Colonic mucosa (tissue), 4 donors: ENCODE measurements at regions not wholly inside any gene's neighbourhood (a gene's known extent, or its start where the extent isn't known, plus 50 kb on each side); places are given as distances from the start of the nearest gene placed in this dataset.
A peak's percentile ranks its signal among the peaks of the same experiment; 100 is the strongest.
"Not testable (repeated sequence)": the region's sequence is repeated elsewhere in the genome, so short reads cannot be mapped to it uniquely, and the experiment has no call there.

Experiments used
- DNase-seq: peaks from one replicate; pipeline ENCODE4 v3.0.0-alpha.2; 2020
- H3K27ac ChIP-seq: fragments of 200-600 bp; one replicate; pipeline ENCODE4 v1.8.0; 2021
- H3K27me3 ChIP-seq: fragments of 200-600 bp; one replicate; pipeline ENCODE4 v1.8.0; 2021
- H3K36me3 ChIP-seq: fragments of 200-600 bp; one replicate; pipeline ENCODE4 v1.8.0; 2021
- H3K4me1 ChIP-seq: fragments of 200-600 bp; one replicate; pipeline ENCODE4 v1.8.0; 2021; ENCODE audit warnings: mild to moderate bottlenecking
- H3K4me3 ChIP-seq: fragments of 200-600 bp; one replicate; pipeline ENCODE4 v1.8.0; 2021
- H3K9ac ChIP-seq, 2 donors: one replicate each; pipeline ENCODE4 v1.7.0; 2013; ENCODE audit warnings: control low read depth in 2 of 2, low read depth in 2 of 2, low read length in 2 of 2
- H3K9me3 ChIP-seq: fragments of 200-600 bp; one replicate; pipeline ENCODE4 v1.8.0; 2021
- intact Hi-C: fragments of 100-400 bp; cut with DNase I; formaldehyde crosslinking; loops from one replicate; pipeline ENCODE4 v1.14.1; 2022
- TF ChIP-seq, protein P1 (sequence below): fragments of 200-600 bp; IDR thresholded peaks from one replicate; pipeline ENCODE4 v1.8.0; 2022; ENCODE audit warnings: antibody characterized with exemption, mild to moderate bottlenecking
- donor health status: healthy.
- donor health status: DM: no; HTN: no; CAD: no.
- donor health status: DM: no; HTN: no; CAD: no.

- H3K9ac ChIP-seq = no peak overlapping the region
- H3K9me3 ChIP-seq = no peaks in the 10 kb centered on the region
- no peaks in the 10 kb centered on the region for H3K4me1 ChIP-seq
- no peaks in the 10 kb centered on the region for H3K36me3 ChIP-seq
- no peaks in the 10 kb centered on the region for H3K27me3 ChIP-seq
- TF ChIP-seq, protein P1, sequence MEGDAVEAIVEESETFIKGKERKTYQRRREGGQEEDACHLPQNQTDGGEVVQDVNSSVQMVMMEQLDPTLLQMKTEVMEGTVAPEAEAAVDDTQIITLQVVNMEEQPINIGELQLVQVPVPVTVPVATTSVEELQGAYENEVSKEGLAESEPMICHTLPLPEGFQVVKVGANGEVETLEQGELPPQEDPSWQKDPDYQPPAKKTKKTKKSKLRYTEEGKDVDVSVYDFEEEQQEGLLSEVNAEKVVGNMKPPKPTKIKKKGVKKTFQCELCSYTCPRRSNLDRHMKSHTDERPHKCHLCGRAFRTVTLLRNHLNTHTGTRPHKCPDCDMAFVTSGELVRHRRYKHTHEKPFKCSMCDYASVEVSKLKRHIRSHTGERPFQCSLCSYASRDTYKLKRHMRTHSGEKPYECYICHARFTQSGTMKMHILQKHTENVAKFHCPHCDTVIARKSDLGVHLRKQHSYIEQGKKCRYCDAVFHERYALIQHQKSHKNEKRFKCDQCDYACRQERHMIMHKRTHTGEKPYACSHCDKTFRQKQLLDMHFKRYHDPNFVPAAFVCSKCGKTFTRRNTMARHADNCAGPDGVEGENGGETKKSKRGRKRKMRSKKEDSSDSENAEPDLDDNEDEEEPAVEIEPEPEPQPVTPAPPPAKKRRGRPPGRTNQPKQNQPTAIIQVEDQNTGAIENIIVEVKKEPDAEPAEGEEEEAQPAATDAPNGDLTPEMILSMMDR = no peak
- intact Hi-C loops = no loop called here
- no peak overlapping the region for H3K27ac ChIP-seq
- no peak overlapping the region for H3K4me3 ChIP-seq
- no peak for DNase-seq
Observed at GRCh38 chr16:51985126-51985525, 561.8 kb downstream of the TOX3 start.

- H3K9ac ChIP-seq = no peak overlapping the region
- H3K36me3 ChIP-seq = no peaks in the 10 kb centered on the region
- intact Hi-C loops = no loop called here
- DNase-seq = no peak
- H3K4me3 ChIP-seq = no peak overlapping the region
- no peaks in the 10 kb centered on the region for H3K4me1 ChIP-seq
- no peaks in the 10 kb centered on the region for H3K27me3 ChIP-seq
- no peaks in the 10 kb centered on the region for H3K9me3 ChIP-seq
- TF ChIP-seq, protein P1 = no peak
- no peak overlapping the region for H3K27ac ChIP-seq
Observed at GRCh38 chr16:51984395-51984794, 562.5 kb downstream of the TOX3 start.

GRCh38 chr16:51982715-51983680 lies 563.9 kb downstream of the TOX3 start:
- intact Hi-C loops = no loop called here

GRCh38 chr16:51981725-51982124 lies 565.2 kb downstream of the TOX3 start:
- H3K36me3 ChIP-seq = no peaks in the 10 kb centered on the region
- DNase-seq = no peak
- intact Hi-C loops = no loop called here
- no peak overlapping the region for H3K4me3 ChIP-seq
- H3K4me1 ChIP-seq = no peaks in the 10 kb centered on the region
- H3K9me3 ChIP-seq = no peaks in the 10 kb centered on the region
- no peaks in the 10 kb centered on the region for H3K27me3 ChIP-seq
- H3K27ac ChIP-seq = no peak overlapping the region
- TF ChIP-seq, protein P1 = no peak
- H3K9ac ChIP-seq = no peak overlapping the region

More at GRCh38 chr16:51982715-51983680, 563.9 kb downstream of the TOX3 start:
- Histone ChIP-seq H3K27ac (no peak overlapping the region), H3K27me3 (no peaks in the 10 kb centered on the region), H3K9me3 (no peaks in the 10 kb centered on the region), H3K4me3 (no peak overlapping the region), H3K9ac (no peak overlapping the region), H3K36me3 (no peaks in the 10 kb centered on the region), H3K4me1 (no peaks in the 10 kb centered on the region)
- TF ChIP-seq, protein P1 = peak; percentile 62
- peak; percentile 54 for DNase-seq

DNA sequence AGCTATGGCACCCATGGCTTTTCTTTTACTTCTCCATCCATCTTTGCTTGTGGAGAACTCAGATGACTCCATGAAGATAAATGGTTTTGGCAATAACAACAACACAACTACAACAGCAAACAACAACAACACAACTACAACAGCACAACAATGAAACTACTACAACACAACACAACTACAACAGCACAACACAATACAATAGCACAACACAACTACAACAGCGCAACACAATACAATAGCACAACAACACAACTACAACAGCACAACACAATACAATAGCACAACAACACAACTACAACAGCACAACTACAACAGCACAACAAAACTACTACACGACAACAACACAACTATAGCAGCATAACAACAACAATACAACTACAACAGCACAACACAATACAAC lies 569.4 kb downstream of the TOX3 start:
- H3K27ac ChIP-seq, H3K4me1 ChIP-seq, H3K9ac ChIP-seq, H3K9me3 ChIP-seq, H3K27me3 ChIP-seq, DNase-seq, H3K4me3 ChIP-seq, intact Hi-C loops, H3K36me3 ChIP-seq: not testable (repeated sequence)

DNA sequence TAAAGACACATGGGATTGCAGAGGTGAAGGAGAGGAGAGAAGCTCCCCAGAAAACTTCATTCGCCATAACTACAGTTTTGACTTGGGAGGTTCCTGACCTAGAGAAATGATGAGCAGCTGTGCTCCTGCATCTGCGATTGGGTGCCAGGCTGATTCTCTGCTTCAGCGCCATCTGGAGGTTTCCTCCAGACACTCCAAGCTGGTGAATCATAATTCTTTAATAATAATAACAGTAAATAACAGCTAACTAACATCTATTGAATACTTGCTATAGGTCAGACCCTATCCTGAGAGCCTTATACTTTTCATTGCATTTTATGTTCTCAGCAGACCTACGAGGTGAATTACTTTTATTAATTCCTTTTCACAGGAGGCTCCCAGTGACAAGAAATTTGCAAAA lies 575.8 kb downstream of the TOX3 start:
- Histone ChIP-seq H3K36me3 (no peaks in the 10 kb centered on the region), H3K27me3 (no peaks in the 10 kb centered on the region), H3K4me1 (no peaks in the 10 kb centered on the region), H3K9ac (no peak overlapping the region), H3K27ac (no peak overlapping the region), H3K4me3 (no peak overlapping the region), H3K9me3 (no peaks in the 10 kb centered on the region)
- DNase-seq = no peak
- TF ChIP-seq, protein P1 = no peak
- intact Hi-C loops = no loop called here
